K562 (cell line): ENCODE measurements at regions not wholly inside any gene's neighbourhood (a gene's known extent, or its start where the extent isn't known, plus 50 kb on each side); places are given as distances from the start of the nearest gene placed in this dataset.

Source experiments
- ATAC-seq: fragments of 200-7000 bp; cut with Tn5 transposase; 3 replicates; pipeline ENCODE4 v1.9.1; 2020; ENCODE audit warnings: moderate library complexity
- BruUV-seq: library from RNA; stranded (reverse); fragments of 400-500 nt; replicated peaks from 2 replicates; lab custom pipeline; 2021; lab: Mats Ljungman, UMichigan
- CTCF ChIA-PET: fragments of 300-600 bp; formaldehyde crosslinking; extraction: SDS; loops from one replicate; lab custom pipeline; 2021; ENCODE audit warnings: low intra/inter-chr PET ratio; lab: Yijun Ruan, JAX
- POLR2A ChIA-PET: fragments of 300-600, 350-650 bp; sonication (Branson Sonifier 250); formaldehyde crosslinking; extraction: SDS; loops from one replicate; lab custom pipeline; 2021; ENCODE audit warnings: antibody characterized with exemption, inconsistent platforms; lab: Yijun Ruan, JAX
- DNase-seq, 4 experiments: peaks; one replicate each; pipeline versions ENCODE4 v3.0.0 to v3.0.0-alpha.2; 2011 to 2018; ENCODE audit warnings: low spot score in 3 of 4, mixed read lengths in 3 of 4; ENCODE audit errors: extremely low read depth in 1 of 4
- FAIRE-seq: peaks from 2 replicates; lab custom pipeline; 2011; peaks lifted over from hg19 to GRCh38; lab: Jason Lieb, UNC
- H2AFZ ChIP-seq: 2 replicates; pipeline ENCODE4 v1.6.0; 2011; ENCODE audit warnings: low read depth, low read length, control low read depth, inconsistent platforms
- H3K27ac ChIP-seq: fragments of 200-600 bp; 3 replicates; pipeline ENCODE4 v1.8.0; 2011; ENCODE audit warnings: low read depth, mild to moderate bottlenecking, control low read depth, inconsistent platforms, low read length, moderate library complexity, mixed read lengths; ENCODE audit errors: extremely low read depth
- H3K27me3 ChIP-seq, 2 experiments: fragments of 300-600 bp in 1 of 2; 2 replicates in 1 of 2; 3 replicates in 1 of 2; pipeline versions ENCODE4 v1.6.0 to v1.8.0; 2011; ENCODE audit warnings: inconsistent platforms in 2 of 2, low read length in 2 of 2, mild to moderate bottlenecking in 1 of 2, mixed read lengths in 1 of 2, moderate library complexity in 1 of 2; ENCODE audit not compliant: control insufficient read depth in 2 of 2, insufficient read depth in 2 of 2
- H3K36me3 ChIP-seq: fragments of 300-600 bp; 3 replicates; pipeline ENCODE4 v1.8.0; 2011; ENCODE audit warnings: mild to moderate bottlenecking, low read length, inconsistent platforms; ENCODE audit not compliant: control insufficient read depth, insufficient read depth
- H3K4me1 ChIP-seq, 2 experiments: fragments of 200-600 bp in 1 of 2; replicated peaks in 1 of 2; 2 replicates in 1 of 2; 3 replicates in 1 of 2; pipeline versions ENCODE4 v1.5.1 to v1.8.0; 2011; ENCODE audit warnings: inconsistent platforms in 2 of 2, low read length in 2 of 2, mild to moderate bottlenecking in 1 of 2, mixed read lengths in 1 of 2, moderate library complexity in 1 of 2; ENCODE audit not compliant: control insufficient read depth in 2 of 2, insufficient read depth in 2 of 2
- H3K4me2 ChIP-seq: 2 replicates; pipeline ENCODE4 v1.6.1; 2011; ENCODE audit warnings: low read length, control low read depth, inconsistent platforms, mixed read lengths; ENCODE audit not compliant: insufficient read depth
- H3K4me3 ChIP-seq: fragments of 200-600 bp; sonication (generic), shearing (Covaris generic); 2 replicates; pipeline ENCODE4 v1.5.1; 2016; ENCODE audit warnings: control low read depth, inconsistent platforms
- H3K79me2 ChIP-seq: fragments of 200-600 bp; 3 replicates; pipeline ENCODE4 v1.8.0; 2011; ENCODE audit warnings: low read length, inconsistent platforms; ENCODE audit not compliant: control insufficient read depth, insufficient read depth
- H3K9ac ChIP-seq, 2 experiments: 2 replicates each; pipeline versions ENCODE4 v1.6.0 to v1.6.1; 2011; ENCODE audit warnings: low read depth in 2 of 2, low read length in 2 of 2, control low read depth in 1 of 2, inconsistent platforms in 1 of 2, mild to moderate bottlenecking in 1 of 2, mixed read lengths in 1 of 2; ENCODE audit not compliant: insufficient read depth in 1 of 2
- H3K9me1 ChIP-seq: one replicate; pipeline ENCODE4 v1.6.0; 2011; ENCODE audit warnings: inconsistent platforms, mild to moderate bottlenecking, low read length, moderate library complexity; ENCODE audit not compliant: control insufficient read depth, insufficient read depth
- H3K9me3 ChIP-seq: replicated peaks from 2 replicates; pipeline ENCODE4 v1.5.1; 2011; ENCODE audit warnings: low read depth, low read length, inconsistent platforms; ENCODE audit not compliant: control insufficient read depth, insufficient read depth
- H4K20me1 ChIP-seq: replicated peaks from 2 replicates; pipeline ENCODE4 v1.6.1; 2011; ENCODE audit warnings: low read length, inconsistent platforms, mixed read lengths; ENCODE audit not compliant: control insufficient read depth, insufficient read depth
- ARNT ChIP-seq, 2 experiments: fragments of 450-650 bp; IDR thresholded peaks; 2 replicates each; pipeline ENCODE4 v1.6.1; 2016; ENCODE audit warnings: mild to moderate bottlenecking in 1 of 2
- ATF7 ChIP-seq: fragments of 450-650 bp; IDR thresholded peaks from 2 replicates; pipeline ENCODE4 v1.7.1; 2014; ENCODE audit warnings: mild to moderate bottlenecking, moderate library complexity
- DIDO1 ChIP-seq: fragments of 450-650 bp; IDR thresholded peaks from 2 replicates; pipeline ENCODE4 v1.6.1; 2016; ENCODE audit warnings: low read depth, missing biosample characterization, missing genetic modification characterization
- DPF2 ChIP-seq: fragments of 450-650 bp; IDR thresholded peaks from 2 replicates; pipeline ENCODE4 v1.6.1; 2016
- FIP1L1 ChIP-seq: fragments of 200-400 bp; formaldehyde crosslinking; IDR thresholded peaks from 2 replicates; pipeline ENCODE4 v1.6.1; 2018; ENCODE audit warnings: mild to moderate bottlenecking, low read depth, low read length; ENCODE audit not compliant: poor library complexity, severe bottlenecking
- HNRNPL ChIP-seq: fragments of 200-400 bp; formaldehyde crosslinking; IDR thresholded peaks from 2 replicates; pipeline ENCODE4 v1.6.1; 2017; ENCODE audit warnings: low read depth, mild to moderate bottlenecking, low read length
- KLF10 ChIP-seq: fragments of 250-450 bp; sonication (Bioruptor Pico); IDR thresholded peaks from 2 replicates; pipeline ENCODE4 v1.6.1; 2021; ENCODE audit warnings: matching md5 sums
- RFX1 ChIP-seq: fragments of 450-650 bp; IDR thresholded peaks from 2 replicates; pipeline ENCODE4 v1.6.1; 2016; ENCODE audit warnings: mild to moderate bottlenecking, moderate library complexity
- SMARCE1 ChIP-seq: fragments of 450-650 bp; IDR thresholded peaks from 2 replicates; pipeline ENCODE4 v1.7.1; 2016; ENCODE audit warnings: mild to moderate bottlenecking
- STAG1 ChIP-seq: sonication (generic); formaldehyde crosslinking; IDR thresholded peaks from 2 replicates; pipeline ENCODE4 v1.5.0; 2020; ENCODE audit warnings: missing genetic modification reagents, borderline replicate concordance
- TCF7 ChIP-seq: sonication (generic); IDR thresholded peaks from 2 replicates; pipeline ENCODE4 v1.6.1; 2016; ENCODE audit warnings: antibody characterized with exemption, borderline replicate concordance
- XRCC4 ChIP-seq: IDR thresholded peaks from one replicate; pipeline ENCODE4 v1.6.1; 2011; ENCODE audit not compliant: insufficient read depth, insufficient read length; ENCODE audit errors: extremely low read depth
- WGBS: fragments of 100-300 bp; shearing (Covaris generic); methylation state at CpG from one replicate; pipeline ENCODE4 v1.1.6; 2016; ENCODE audit warnings: low coverage, mixed read lengths; ENCODE audit not compliant: insufficient coverage; ENCODE audit errors: missing lambda C conversion rate; 5-methylcytosine and 5-hydroxymethylcytosine counted together
- in situ Hi-C: fragments of 300-500 bp; cut with MboI; formaldehyde crosslinking; loops from 4 replicates; pipeline ENCODE4 v1.15.0; 2018; ENCODE audit warnings: inconsistent platforms, mixed read lengths
- intact Hi-C: fragments of 100-400 bp; cut with micrococcal nuclease; formaldehyde crosslinking; loops from 2 replicates; pipeline ENCODE4 v1.14.2; 2022
- TF ChIP-seq, protein P1 (sequence below): fragments of 450-650 bp; IDR thresholded peaks from 2 replicates; pipeline ENCODE4 v1.6.1; 2016; ENCODE audit warnings: low read depth, mild to moderate bottlenecking, moderate library complexity
- TF ChIP-seq, protein P2 (sequence below): fragments of 450-650 bp; formaldehyde crosslinking; IDR thresholded peaks from 2 replicates; pipeline ENCODE4 v1.4.0; 2020; ENCODE audit warnings: mild to moderate bottlenecking, moderate library complexity
- TF ChIP-seq, protein P3 (sequence below): fragments of 250-450 bp; sonication (Bioruptor Pico); IDR thresholded peaks from 2 replicates; pipeline ENCODE4 v1.4.0; 2020; ENCODE audit warnings: mild to moderate bottlenecking, moderate library complexity, borderline replicate concordance
- TF ChIP-seq, protein P4 (sequence below): fragments of 150-350 bp; conservative IDR thresholded peaks from 2 replicates; pipeline ENCODE4 v1.6.1; 2014; ENCODE audit warnings: low read length
- TF ChIP-seq, protein P5 (sequence below): fragments of 450-650 bp; IDR thresholded peaks from 2 replicates; pipeline ENCODE4 v1.6.1; 2016; ENCODE audit warnings: missing biosample characterization, missing genetic modification characterization

DNA sequence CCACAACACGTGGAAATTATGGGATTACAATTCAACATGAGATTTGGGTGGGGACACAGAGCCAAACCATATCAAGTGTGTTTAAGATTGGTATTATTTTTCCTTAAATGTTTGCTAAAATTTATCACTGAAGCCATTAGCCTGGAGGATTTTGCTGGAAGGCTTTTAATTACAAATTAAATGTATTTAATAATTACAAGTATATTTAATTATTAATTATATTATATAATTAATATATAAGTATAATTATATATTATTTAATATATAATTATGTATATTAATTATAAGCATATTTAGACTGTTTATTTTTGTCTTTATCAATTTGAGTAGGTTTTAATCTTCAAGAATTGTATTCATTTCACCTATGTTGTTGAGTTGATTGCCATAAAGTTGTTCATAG lies 427.4 kb upstream of the FLRT2 start:
- intact Hi-C loops (no loop called here), in situ Hi-C loops (no loop called here)
- H3K27me3 ChIP-seq: no peaks in the 10 kb centered on the region
- no peak overlapping the region for H3K9ac ChIP-seq
- no TSS peak for BruUV-seq
- 0 out of 2 replicates have a peak, but pooled peaks cover 2% of the 10 kb centered on the region for H3K9me3 ChIP-seq
- H3K4me3 ChIP-seq: no peak overlapping the region
- H2AFZ ChIP-seq: no peak overlapping the region
- H3K4me1 ChIP-seq: no peaks in the 10 kb centered on the region
- CTCF ChIA-PET: no interaction called here
- no peaks in the 10 kb centered on the region for H3K9me1 ChIP-seq
- H3K79me2 ChIP-seq: no peaks in the 10 kb centered on the region
- H3K27ac ChIP-seq: no peak overlapping the region
- 0% methylated on average over 1 of the region's 1 CpG for WGBS
- H3K4me2 ChIP-seq: no peak overlapping the region
- POLR2A ChIA-PET: no interaction called here
- no peak for FAIRE-seq
- no peaks in the 10 kb centered on the region for H3K36me3 ChIP-seq
- no peak for DNase-seq
- ATAC-seq: no peak
- H4K20me1 ChIP-seq: no peaks in the 10 kb centered on the region
- TF ChIP-seq, protein P1, sequence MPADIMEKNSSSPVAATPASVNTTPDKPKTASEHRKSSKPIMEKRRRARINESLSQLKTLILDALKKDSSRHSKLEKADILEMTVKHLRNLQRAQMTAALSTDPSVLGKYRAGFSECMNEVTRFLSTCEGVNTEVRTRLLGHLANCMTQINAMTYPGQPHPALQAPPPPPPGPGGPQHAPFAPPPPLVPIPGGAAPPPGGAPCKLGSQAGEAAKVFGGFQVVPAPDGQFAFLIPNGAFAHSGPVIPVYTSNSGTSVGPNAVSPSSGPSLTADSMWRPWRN: no peak
- TF ChIP-seq, protein P2, sequence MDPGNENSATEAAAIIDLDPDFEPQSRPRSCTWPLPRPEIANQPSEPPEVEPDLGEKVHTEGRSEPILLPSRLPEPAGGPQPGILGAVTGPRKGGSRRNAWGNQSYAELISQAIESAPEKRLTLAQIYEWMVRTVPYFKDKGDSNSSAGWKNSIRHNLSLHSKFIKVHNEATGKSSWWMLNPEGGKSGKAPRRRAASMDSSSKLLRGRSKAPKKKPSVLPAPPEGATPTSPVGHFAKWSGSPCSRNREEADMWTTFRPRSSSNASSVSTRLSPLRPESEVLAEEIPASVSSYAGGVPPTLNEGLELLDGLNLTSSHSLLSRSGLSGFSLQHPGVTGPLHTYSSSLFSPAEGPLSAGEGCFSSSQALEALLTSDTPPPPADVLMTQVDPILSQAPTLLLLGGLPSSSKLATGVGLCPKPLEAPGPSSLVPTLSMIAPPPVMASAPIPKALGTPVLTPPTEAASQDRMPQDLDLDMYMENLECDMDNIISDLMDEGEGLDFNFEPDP (CRISPR knock-in tag): no peak
- TF ChIP-seq, protein P3, sequence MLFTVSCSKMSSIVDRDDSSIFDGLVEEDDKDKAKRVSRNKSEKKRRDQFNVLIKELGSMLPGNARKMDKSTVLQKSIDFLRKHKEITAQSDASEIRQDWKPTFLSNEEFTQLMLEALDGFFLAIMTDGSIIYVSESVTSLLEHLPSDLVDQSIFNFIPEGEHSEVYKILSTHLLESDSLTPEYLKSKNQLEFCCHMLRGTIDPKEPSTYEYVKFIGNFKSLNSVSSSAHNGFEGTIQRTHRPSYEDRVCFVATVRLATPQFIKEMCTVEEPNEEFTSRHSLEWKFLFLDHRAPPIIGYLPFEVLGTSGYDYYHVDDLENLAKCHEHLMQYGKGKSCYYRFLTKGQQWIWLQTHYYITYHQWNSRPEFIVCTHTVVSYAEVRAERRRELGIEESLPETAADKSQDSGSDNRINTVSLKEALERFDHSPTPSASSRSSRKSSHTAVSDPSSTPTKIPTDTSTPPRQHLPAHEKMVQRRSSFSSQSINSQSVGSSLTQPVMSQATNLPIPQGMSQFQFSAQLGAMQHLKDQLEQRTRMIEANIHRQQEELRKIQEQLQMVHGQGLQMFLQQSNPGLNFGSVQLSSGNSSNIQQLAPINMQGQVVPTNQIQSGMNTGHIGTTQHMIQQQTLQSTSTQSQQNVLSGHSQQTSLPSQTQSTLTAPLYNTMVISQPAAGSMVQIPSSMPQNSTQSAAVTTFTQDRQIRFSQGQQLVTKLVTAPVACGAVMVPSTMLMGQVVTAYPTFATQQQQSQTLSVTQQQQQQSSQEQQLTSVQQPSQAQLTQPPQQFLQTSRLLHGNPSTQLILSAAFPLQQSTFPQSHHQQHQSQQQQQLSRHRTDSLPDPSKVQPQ (CRISPR knock-in tag): no peak
- no peak for TF ChIP-seq SMARCE1
- TF ChIP-seq, protein P4, sequence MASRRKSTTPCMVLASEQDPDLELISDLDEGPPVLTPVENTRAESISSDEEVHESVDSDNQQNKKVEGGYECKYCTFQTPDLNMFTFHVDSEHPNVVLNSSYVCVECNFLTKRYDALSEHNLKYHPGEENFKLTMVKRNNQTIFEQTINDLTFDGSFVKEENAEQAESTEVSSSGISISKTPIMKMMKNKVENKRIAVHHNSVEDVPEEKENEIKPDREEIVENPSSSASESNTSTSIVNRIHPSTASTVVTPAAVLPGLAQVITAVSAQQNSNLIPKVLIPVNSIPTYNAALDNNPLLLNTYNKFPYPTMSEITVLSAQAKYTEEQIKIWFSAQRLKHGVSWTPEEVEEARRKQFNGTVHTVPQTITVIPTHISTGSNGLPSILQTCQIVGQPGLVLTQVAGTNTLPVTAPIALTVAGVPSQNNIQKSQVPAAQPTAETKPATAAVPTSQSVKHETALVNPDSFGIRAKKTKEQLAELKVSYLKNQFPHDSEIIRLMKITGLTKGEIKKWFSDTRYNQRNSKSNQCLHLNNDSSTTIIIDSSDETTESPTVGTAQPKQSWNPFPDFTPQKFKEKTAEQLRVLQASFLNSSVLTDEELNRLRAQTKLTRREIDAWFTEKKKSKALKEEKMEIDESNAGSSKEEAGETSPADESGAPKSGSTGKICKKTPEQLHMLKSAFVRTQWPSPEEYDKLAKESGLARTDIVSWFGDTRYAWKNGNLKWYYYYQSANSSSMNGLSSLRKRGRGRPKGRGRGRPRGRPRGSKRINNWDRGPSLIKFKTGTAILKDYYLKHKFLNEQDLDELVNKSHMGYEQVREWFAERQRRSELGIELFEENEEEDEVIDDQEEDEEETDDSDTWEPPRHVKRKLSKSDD: no peak
- TF ChIP-seq ATF7: no peak
- TF ChIP-seq TCF7: no peak
- TF ChIP-seq STAG1 (CRISPR knock-in tag): no peak
- TF ChIP-seq DPF2: no peak
- no peak for TF ChIP-seq HNRNPL
- TF ChIP-seq, protein P5, sequence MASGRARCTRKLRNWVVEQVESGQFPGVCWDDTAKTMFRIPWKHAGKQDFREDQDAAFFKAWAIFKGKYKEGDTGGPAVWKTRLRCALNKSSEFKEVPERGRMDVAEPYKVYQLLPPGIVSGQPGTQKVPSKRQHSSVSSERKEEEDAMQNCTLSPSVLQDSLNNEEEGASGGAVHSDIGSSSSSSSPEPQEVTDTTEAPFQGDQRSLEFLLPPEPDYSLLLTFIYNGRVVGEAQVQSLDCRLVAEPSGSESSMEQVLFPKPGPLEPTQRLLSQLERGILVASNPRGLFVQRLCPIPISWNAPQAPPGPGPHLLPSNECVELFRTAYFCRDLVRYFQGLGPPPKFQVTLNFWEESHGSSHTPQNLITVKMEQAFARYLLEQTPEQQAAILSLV (tag): no peak
- TF ChIP-seq DIDO1 (tag): no peak
- no peak for TF ChIP-seq KLF10
- no peak for TF ChIP-seq FIP1L1
- TF ChIP-seq ARNT (IDR thresholded peaks at IDR 0.05): no peak
- TF ChIP-seq XRCC4: no peak
- TF ChIP-seq RFX1: no peak
